HPDE6-E6E7 (cell line): ENCODE measurements at regions not wholly inside any gene's neighbourhood (a gene's known extent, or its start where the extent isn't known, plus 50 kb on each side); places are given as distances from the start of the nearest gene placed in this dataset.

ENCODE experiments used
- DNase-seq: peaks from one replicate; pipeline ENCODE4 v3.0.0; 2011; ENCODE audit warnings: missing footprints; ENCODE audit errors: extremely low spot score

DNA sequence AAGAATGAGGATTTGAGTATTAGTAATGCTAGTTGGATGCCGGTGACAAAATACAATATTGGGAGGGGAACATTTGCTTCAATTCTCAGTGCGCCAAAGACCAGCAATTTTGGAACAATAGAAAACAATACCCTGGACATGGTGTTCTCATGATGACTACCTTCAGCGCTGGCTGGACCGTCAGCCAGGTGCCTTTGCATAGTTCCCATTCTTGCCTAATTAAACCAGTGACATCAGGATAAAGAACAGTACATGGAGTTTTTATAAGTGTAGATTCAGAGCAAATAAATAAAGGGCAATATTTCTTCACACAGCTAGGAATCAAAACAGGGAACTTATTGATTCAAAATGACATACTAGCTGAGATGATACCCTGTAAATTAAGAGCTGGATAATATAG, 404.8 kb upstream of the RORA start:
- DNase-seq, result no peak

DNA sequence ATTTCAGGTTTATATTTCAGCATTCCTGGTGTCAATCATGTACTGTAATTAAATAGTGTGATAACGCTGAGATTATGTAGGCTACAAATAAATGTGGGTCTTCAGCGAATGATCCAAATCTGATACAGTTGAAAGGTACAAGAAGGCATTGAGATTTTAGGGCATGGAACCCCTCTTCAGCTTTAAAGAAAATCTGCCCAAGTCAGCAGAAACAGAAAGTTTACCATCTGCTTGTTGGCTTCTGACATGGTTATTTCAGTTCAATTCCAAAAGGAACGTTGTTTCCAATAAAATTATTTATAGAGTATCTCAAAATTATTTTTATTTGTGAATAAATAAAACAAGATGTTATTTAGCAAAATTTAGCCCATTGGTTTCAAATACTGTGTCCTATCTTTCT, 400.2 kb upstream of the RORA start:
- no peak for DNase-seq

DNA sequence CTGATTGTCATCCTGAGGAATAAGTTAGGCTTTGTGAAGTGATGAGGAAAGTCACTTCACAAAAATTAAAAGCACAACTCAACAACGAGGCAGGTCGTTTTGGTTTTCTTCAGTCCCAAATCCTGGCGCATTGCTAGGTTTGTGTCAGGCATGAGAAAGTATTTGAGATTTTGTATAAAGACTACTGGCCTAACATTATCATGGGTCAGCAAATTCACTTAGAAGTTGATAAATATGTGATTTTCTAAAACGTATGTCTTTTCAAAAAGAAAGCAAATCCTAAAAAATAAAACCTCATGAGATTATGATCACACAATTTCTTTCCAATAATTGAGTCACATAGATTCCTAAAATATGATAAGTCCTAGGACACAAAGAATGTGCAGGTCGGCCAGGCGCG, 395.8 kb upstream of the RORA start:
- no peak for DNase-seq

DNA sequence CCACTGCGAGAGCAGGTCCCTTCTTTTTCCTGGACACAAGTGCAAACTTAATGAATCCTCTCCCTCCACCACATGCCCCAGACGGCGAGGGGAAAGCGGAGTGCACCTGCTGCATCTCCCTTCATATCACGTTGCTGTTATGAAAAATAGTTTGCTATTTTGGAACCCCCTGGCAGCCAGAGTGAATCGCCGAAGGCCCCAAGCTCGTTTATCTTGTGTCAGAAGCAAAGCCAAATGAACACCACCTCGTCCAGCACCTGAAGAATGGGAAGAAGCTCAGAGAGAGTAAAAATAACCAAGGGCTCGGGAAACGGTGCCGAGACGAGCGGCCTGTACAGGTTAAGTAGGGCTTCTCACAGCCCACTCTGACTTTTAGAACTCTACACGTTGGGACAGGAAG, 394.6 kb upstream of the RORA start:
- no peak for DNase-seq

DNA sequence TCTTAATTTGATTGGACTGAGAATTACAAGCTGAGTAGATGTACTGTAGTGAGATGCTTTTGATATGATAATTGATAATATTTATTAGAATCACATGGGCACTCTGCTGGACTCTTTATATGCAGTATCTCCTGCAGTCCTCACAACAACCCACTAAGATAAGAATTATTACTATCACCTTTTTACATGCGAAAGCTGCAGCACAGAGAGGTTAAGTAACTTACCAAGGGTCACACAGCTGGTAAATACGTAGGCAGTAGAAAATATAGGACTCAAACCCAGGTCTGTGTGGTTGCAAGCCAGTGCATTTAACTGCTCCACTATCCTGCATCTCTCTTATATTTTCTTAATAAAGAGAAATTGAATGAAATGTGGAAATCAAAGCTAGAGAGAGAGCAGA, 392.8 kb upstream of the RORA start:
- DNase-seq, result no peak

DNA sequence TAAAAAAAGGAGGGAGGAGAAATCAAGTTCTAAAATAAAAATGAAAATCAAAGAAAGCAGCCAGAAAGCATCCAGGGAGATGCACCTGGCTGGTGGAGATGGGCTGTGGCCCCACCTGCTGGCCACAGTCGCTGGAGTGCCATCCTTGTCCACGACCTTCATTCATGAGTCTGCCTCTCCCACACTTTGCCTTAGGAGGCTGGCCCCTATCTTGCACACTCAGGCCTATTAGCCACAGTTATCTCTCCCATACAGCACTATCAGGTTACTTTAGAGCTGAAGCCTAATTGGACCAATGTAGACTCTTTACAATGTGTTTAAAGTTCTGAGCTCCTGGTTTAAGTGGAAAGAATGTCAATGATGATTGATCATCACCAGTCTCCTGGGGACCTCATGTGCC, 392.0 kb upstream of the RORA start:
- DNase-seq, result peak; percentile 16

DNA sequence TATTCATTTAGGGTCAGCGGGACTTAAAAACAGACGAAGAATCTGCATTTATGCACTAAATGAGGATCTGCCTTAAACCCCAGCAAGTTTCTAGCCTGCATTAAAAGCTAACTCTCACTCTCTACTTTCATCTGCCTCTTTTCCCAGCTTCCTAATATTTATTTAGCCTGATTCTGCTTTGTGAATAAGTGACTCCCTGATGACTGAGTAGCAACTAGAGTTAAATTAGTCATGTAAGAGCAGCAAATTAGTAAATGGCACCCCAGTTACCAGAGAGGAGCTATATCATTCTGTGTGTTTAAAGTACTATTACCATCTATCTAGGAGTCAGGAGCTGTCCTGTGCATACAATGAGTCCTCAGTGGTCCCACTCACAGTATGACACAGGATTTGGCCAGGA, 391.0 kb upstream of the RORA start:
- DNase-seq, result no peak

DNA sequence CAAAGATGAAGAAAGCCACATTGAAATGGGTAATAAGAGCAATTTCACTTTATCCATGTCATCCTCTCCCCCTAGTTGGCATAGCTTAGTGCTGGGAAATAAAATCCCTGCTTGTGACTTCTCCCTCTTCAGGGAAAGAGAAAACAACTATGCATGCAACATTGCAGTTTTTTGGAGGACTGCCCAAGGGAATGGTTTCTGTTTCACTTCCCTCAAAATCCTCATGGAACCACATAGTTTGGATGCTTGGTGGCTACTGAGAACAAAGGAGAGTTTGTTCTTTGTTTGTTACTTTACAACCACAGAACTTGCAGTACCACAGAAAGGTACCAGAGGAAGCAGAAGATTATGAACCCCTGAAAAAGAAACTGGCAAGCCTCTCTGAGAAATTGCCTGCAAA, 384.6 kb upstream of the RORA start:
- DNase-seq, result no peak

DNA sequence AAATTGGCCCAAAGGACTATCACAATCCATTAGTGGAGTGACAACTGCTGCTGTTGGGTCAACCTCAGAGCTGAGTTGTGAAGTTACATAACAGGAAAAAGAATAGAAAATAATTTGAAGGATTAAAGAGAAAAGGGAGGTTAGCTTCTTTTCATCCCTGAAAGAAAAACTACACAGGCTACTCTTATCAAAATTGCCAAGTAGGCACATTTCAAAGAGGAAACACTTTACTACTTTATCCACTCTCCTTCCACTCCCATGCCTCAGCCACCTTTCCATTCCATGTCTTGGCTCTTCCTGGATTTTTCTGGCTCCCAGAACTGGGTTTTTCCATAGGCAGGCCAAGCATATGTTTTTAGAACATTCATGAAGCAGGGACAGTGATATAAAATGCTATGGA, 384.0 kb upstream of the RORA start:
- no peak for DNase-seq

DNA sequence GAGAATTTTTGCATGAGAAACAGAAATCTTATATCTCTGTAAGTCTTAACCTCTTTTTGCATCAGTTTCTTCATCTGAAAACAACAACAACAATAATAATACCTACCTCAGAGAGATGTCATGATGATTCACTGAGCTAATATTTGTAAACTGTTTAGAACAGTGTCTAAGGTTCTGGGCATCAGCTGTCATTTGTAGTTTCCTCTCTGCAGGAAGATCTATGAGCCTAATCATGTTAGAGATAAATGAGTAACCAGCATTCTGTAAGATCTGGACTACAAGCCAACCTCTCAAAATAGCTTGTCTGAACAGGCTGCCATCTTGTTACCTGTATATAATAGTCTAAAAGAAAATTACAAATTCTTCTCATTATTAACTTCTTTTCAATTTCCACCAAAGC, 383.0 kb upstream of the RORA start:
- DNase-seq, result no peak

DNA sequence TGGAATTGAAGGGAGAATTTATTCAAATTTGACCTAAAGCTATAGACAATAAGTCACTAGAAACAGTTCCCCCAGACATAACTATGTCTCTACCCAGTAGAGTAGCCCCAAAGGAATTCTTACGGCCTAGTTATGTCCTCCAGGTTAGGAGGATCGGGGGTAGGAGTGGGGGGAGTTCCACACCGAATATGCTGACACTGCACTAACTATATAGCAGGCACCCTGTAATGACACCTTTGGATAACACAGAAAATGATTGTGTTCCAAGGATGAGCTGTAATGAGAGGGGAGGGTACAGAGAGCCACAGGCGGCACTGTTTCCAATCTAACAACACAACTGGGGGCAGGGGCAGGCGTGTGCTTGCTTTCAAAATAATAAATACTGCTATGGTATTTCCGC, 376.2 kb upstream of the RORA start:
- no peak for DNase-seq

DNA sequence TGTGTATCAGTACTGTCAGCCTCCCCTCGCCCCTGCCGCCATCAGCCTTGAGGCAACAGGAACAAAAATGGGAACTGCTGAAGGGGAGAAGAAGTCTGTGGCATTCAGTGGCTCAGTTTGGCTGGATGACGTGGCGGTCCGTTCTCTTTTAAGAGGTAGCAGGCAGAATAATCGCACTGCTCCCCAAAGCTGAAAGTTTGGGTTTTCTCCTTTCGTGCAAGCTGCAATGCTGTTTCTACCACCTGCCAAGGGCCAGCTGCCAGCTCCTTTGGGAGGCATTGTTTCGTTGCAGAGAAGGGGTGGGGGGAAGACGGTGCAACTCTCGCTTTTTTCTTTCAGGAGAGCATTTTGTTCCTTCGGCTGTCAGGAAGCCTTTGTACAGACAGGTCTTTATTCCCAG, 369.6 kb upstream of the RORA start:
- DNase-seq, result no peak

DNA sequence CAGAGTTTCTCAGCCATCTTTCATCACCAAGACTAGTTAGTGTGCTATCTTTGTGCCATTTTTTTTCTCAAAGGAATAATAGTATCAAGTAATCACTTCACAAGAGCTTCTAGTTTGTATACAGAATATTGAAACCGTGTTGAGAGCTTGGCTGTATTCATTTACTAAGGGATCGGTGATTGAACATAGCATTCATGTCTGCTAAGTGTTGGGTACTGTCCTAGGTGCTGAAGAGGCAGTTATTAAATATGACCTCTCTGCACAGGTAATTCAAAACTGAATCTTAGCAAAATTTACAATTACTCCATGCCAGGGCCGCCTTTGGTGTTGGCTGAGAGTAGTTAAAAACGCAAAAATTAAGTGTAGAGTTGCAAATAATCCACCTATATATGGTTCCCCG, 355.3 kb upstream of the RORA start:
- DNase-seq, result no peak

DNA sequence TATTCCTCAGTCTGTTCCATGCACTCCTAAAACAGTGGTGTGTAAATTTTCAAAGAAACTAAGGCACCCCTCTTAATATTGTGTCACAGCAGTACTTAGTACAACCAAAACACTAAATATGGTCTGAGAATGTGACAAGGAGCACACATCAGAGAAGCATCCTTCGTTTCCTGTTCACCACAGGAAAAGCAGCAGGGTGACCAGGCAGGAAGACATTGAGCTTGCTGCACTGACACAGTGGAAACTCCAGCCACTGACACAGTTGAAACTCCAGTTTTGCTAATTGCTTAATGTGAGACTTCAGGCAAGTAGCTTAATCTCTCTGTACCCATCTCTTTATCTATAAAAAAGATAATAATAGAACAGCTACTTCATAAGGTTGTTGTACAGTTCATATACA, 353.0 kb upstream of the RORA start:
- no peak for DNase-seq

DNA sequence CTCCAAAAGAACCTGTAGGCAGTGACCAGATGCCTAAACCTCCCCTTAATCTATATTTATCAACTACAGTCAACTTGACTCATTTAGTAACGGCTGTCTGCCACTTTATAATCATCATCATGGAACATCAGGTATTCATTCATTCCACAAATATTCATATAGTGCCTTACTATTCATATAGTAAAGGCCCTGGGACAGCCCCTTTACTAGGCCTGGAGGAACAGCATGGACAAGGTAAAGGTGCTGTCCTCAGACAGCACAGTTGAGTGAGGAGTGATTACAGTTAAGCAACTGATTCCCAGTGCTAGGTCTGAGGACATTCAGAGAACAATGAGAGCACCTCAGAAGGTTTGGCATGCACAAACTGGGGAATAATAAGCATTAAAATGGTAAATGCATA, 346.5 kb upstream of the RORA start:
- no peak for DNase-seq

DNA sequence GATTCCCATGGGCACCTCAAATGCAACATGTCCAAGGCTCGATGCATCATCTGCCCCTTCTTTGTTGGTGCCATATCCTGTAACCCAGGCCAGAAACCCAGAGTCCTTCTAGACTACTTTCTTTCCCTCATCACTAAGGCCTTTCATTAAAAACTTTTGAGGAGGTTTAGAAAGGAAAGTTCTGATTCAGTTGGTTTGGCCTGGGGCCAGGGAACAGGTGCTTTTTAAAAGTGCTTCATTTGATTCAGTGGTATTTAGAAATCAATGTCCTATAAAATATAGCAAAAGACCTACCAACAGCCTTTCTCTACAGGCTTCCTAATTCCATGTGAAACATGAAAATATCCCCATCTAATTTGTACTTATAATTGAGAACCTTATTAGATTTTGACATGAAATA, 341.9 kb upstream of the RORA start:
- DNase-seq, result no peak

DNA sequence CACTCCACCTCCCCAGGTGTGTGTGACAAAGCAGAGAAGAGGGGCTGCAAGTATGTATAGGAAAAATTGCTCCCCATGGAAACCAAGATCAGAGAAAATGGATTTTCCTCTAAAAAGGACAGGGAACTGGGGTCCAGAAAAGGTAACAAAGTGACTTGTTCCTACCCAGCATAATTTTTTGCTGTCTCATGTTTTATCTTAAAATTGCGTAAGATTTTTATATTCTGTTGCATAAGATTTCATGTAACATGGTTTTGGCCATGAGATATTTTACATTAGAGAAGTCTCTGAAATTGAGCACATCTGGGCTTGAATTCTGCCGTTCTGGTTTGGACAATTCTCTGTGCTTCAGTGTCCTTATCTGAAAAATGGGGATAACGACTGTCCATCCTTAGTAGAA, 335.7 kb upstream of the RORA start:
- DNase-seq, result no peak

DNA sequence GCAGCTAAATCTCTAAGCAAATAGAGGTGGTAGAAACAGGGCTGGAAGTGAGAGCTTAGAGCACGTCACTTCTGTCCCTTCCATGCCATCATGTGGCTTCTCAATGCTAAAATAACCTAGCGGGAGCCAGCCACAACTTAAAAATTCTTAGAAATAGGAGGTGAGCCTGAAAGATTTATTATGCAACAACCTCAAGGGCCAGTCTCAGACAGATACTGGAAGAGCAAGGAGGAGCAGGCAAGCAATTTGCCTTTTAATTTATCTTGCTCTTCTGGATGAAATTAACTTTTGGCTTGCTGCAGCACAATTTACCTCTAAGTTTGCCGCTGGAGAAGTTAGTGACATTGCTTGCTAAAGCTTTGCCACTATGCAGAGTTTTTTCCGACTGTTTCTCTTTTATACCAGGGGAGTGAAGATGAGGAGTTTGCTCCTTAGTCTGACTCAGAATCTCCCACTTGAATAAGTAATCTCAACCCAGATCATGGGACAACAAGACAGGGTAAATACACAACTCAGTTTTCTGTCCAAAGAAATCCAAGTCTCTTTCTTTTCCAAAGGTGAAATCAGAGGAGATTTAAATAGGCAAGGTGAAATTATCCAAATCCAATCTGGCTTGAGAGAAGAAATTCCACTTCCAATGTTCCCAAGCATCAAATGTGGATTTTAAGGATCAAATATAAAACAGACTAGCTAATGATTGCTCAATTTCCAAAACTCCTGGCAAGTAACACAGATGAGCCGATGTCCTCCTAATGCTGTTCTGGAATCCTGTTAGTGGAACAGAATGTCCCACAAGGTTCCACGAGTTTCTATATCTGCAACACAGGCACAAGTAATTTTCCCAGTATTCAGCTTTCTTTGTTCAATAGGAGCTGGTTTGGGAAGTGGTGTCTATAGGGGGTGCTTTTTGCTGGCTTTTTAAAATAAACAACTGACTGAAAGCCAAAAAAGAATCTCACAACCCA, 329.4 kb upstream of the RORA start:
- DNase-seq, result no peak

DNA sequence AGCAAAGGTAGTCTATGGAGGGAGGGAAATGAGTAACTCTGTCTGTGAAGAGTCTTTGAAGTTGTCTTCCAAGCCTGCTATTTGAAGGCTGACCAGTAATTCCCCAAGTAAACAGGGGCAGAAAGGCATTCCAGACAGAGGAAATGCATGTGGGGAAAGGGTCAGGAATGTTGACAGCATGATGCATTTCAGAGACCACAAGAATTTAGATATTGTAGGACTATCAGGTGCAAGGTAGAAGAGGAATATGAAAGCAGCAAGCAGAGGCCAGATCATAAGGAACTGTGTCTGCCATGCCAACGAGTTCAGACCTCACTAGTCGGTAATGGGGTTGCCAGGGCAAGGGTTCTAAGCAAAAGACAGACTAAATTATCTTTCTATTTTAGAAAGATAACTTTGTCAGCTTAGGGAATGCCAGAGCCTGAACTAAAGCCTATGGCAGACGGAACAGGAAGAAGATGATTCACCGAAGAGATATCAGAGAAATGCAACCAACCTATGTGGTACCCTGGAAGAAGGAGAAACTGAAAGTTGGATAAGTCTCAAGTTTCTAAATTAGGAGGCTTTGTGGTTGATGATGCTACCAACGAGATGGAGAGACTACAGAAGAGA, 327.0 kb upstream of the RORA start:
- DNase-seq, result no peak

DNA sequence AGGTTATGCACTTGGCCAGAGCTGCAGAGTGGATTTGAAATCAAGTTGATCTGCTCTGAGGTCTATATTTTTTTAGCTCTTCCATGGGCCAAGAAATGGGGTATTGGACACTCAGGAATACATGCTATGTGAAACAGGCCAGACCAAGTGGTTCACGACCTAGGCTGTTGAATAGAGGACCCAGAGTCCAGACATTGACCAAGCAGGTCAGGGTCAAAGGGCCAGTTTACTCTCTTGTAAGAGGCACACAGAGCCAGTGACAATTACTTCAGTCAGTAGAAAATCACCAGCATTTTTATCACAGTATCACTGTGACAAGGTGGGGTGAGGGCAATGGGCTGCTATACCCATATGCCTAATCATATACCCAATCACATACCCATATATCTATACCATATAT, 320.6 kb upstream of the RORA start:
- no peak for DNase-seq

DNA sequence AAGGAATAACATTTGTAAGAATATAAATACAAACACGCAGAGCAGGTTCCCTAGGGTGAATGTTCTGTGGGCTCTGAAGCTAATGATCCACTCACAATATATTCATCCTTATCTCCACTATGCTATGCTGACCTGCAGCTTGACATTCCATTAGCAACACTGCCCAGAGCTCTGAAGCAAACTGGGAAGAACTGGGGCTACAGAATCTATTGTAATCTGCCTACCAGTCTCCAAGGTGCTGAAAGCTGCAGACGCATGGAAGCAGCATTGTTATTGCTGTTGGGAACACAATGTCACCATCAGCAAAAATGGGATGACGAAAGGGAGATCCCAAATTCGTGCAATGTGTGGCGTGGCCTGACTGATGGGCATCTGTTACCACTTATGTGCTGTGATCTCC, 316.7 kb upstream of the RORA start:
- DNase-seq, result no peak

DNA sequence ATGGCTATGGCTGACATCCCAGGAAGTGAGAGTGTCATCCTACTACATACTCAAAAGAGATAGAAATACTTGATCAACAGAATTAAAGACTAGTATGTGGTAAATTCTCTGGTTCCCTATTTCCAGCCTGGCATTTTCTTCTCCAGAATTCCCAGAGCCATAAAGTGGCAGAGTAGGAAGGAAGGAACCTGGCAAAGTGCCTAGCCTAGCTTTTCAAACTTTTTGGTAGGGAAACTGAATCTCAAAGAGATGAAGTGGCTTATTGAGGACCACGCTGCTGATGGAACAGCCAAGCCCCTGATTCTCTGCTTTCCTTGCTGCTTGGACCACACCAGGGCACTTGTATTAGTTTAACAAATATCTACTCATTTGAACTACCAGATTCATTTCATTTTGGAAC, 312.4 kb upstream of the RORA start:
- DNase-seq, result no peak

DNA sequence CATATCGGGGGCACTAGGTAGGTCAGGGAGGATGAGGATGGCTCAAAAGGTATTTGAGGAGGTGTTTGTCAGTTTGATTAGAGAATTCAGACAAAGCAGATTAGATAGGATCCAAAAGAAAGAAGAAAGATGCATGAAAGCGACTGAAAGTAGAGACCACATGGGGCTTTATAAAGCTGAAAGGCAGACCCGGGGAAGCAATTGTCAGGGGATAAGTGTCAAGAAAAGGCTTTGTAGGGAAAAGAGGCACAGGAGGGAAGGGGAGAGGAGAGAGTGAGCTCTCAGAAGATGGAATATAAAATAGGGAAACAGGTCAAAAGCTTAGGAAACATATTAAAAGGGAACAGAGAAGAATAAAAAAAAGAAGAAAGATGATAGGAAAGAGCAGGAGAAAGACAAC, 308.2 kb upstream of the RORA start:
- DNase-seq, result no peak

DNA sequence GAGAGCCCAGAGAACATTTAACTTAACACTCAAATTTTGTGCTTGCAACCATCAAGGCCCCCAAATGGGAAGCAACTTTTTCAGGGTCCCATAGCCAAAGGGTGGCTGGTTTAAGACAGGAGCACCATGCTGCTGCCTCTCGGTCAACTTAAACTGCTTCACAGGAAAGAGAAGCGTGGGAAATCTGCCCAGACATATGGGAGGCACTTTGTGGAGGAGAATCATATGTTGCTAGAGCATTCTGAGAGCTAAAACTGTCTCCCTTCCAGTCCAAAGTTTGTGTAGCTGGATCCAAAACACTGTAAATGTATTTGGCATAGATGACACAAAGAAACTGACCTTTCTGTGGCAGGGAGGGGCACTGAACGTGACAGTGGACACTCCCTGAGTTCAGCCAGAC, 305.9 kb upstream of the RORA start:
- DNase-seq, result no peak
